Smooth muscle cell (in vitro differentiated cells): ENCODE measurements at regions not wholly inside any gene's neighbourhood (a gene's known extent, or its start where the extent isn't known, plus 50 kb on each side); places are given as distances from the start of the nearest gene placed in this dataset.

ENCODE experiments used
- DNase-seq: peaks from one replicate; lab custom pipeline; 2025; ENCODE audit not compliant: unreplicated experiment; lab: John Stamatoyannopoulos, UW
- H2AFZ ChIP-seq: fragments of 200-600 bp; sonication (generic); 2 replicates; pipeline ENCODE4 v1.6.0; 2016; ENCODE audit warnings: antibody characterized with exemption, low read depth, mild to moderate bottlenecking
- H3F3A ChIP-seq: fragments of 200-600 bp; sonication (generic); 2 replicates; pipeline ENCODE4 v1.6.0; 2017; ENCODE audit warnings: antibody characterized with exemption, low read depth
- H3K27ac ChIP-seq: fragments of 200-600 bp; sonication (generic); 2 replicates; pipeline ENCODE4 v1.5.1; 2016; ENCODE audit warnings: low read depth, mild to moderate bottlenecking
- H3K27me3 ChIP-seq: fragments of 200-600 bp; sonication (generic); 2 replicates; pipeline ENCODE4 v1.6.1; 2016; ENCODE audit warnings: low read depth, mild to moderate bottlenecking
- H3K36me3 ChIP-seq: fragments of 200-600 bp; sonication (generic); 2 replicates; pipeline ENCODE4 v1.5.1; 2016; ENCODE audit warnings: low read depth
- H3K4me1 ChIP-seq: fragments of 200-600 bp; sonication (generic); 2 replicates; pipeline ENCODE4 v1.5.1; 2016; ENCODE audit warnings: low read depth
- H3K4me2 ChIP-seq: fragments of 200-600 bp; sonication (generic); 2 replicates; pipeline ENCODE4 v1.6.0; 2016; ENCODE audit warnings: mild to moderate bottlenecking
- H3K4me3 ChIP-seq: fragments of 200-600 bp; sonication (generic); 2 replicates; pipeline ENCODE4 v1.5.1; 2016; ENCODE audit warnings: mild to moderate bottlenecking
- H3K79me2 ChIP-seq: fragments of 200-600 bp; sonication (generic); 2 replicates; pipeline ENCODE4 v1.6.0; 2016; ENCODE audit warnings: low read depth, mild to moderate bottlenecking
- H3K9ac ChIP-seq: fragments of 200-600 bp; sonication (generic); 2 replicates; pipeline ENCODE4 v1.6.0; 2016; ENCODE audit warnings: low read depth
- H3K9me3 ChIP-seq: fragments of 200-600 bp; sonication (generic); replicated peaks from 2 replicates; pipeline ENCODE4 v1.5.1; 2016; ENCODE audit warnings: low read depth
- H4K20me1 ChIP-seq: fragments of 200-600 bp; sonication (generic); 2 replicates; pipeline ENCODE4 v1.6.0; 2016; ENCODE audit warnings: low read depth
- CTCF ChIP-seq: fragments of 200-600 bp; sonication (generic); IDR thresholded peaks from 2 replicates; pipeline ENCODE4 v1.5.1; 2017; ENCODE audit warnings: borderline replicate concordance, mild to moderate bottlenecking, antibody characterized with exemption; ENCODE audit not compliant: insufficient read depth, poor library complexity, severe bottlenecking
- WGBS: methylation state at CpG from one replicate; pipeline ENCODE4 v1.1.7; 2016; ENCODE audit warnings: low lambda C conversion rate; 5-methylcytosine and 5-hydroxymethylcytosine counted together

- H3F3A ChIP-seq, result no peaks in the 10 kb centered on the region
- H3K4me3 ChIP-seq, result no peak overlapping the region
- H3K9ac ChIP-seq, result no peak overlapping the region
- no peak for TF ChIP-seq CTCF
- no peak overlapping the region for H3K4me2 ChIP-seq
- H3K4me1 ChIP-seq, result no peaks in the 10 kb centered on the region
- no peak overlapping the region for H3K27ac ChIP-seq
- no peaks in the 10 kb centered on the region for H3K79me2 ChIP-seq
- H3K27me3 ChIP-seq, result no peaks in the 10 kb centered on the region
- no peaks in the 10 kb centered on the region for H3K36me3 ChIP-seq
- WGBS, result 69% methylated on average over 5 of the region's 5 CpGs
- no peaks in the 10 kb centered on the region for H3K9me3 ChIP-seq
- DNase-seq, result no peak
- H2AFZ ChIP-seq, result no peak overlapping the region
- no peaks in the 10 kb centered on the region for H4K20me1 ChIP-seq
These were observed 285.1 kb downstream of the BMP7 start for GRCh38 chr20:56981301-56981700.

- Histone ChIP-seq H3K4me2 (no peak overlapping the region), H3K27me3 (no peaks in the 10 kb centered on the region), H3K4me3 (no peak overlapping the region), H4K20me1 (no peaks in the 10 kb centered on the region), H3K79me2 (no peaks in the 10 kb centered on the region), H3F3A (peaks cover 5% of the 10 kb centered on the region), H3K9me3 (no peaks in the 10 kb centered on the region), H3K9ac (no peak overlapping the region), H2AFZ (no peak overlapping the region), H3K4me1 (peaks cover 5% of the 10 kb centered on the region), H3K36me3 (no peaks in the 10 kb centered on the region), H3K27ac (no peak overlapping the region)
- no peak for DNase-seq
- no peak for TF ChIP-seq CTCF
These were observed 282.6 kb downstream of the BMP7 start for GRCh38 chr20:56983813-56984212.

GRCh38 chr20:56985066-56985685, 281.3 kb downstream of the BMP7 start:
- Histone ChIP-seq H3K79me2 (no peaks in the 10 kb centered on the region), H3K9ac (no peak overlapping the region), H3F3A (peaks cover 5% of the 10 kb centered on the region), H3K4me3 (no peak overlapping the region), H3K27me3 (no peaks in the 10 kb centered on the region), H3K27ac (no peak overlapping the region), H2AFZ (no peak overlapping the region), H3K4me2 (no peak overlapping the region), H4K20me1 (no peaks in the 10 kb centered on the region), H3K36me3 (no peaks in the 10 kb centered on the region), H3K4me1 (peaks cover 5% of the 10 kb centered on the region), H3K9me3 (no peaks in the 10 kb centered on the region)
- DNase-seq, result no peak
- 52% methylated on average over 2 of the region's 2 CpGs for WGBS
- no peak for TF ChIP-seq CTCF

- Histone ChIP-seq H3K36me3 (no peaks in the 10 kb centered on the region), H4K20me1 (no peaks in the 10 kb centered on the region), H3K4me3 (no peak overlapping the region), H3K9me3 (no peaks in the 10 kb centered on the region), H3K79me2 (no peaks in the 10 kb centered on the region), H3K4me2 (no peak overlapping the region), H3K27me3 (no peaks in the 10 kb centered on the region), H3F3A (peaks cover 5% of the 10 kb centered on the region), H3K27ac (no peak overlapping the region), H3K4me1 (peaks cover 5% of the 10 kb centered on the region), H3K9ac (no peak overlapping the region), H2AFZ (no peak overlapping the region)
- TF ChIP-seq CTCF, result no peak
- no peak for DNase-seq
- 100% methylated on average over 1 of the region's 1 CpG for WGBS
These were observed 280.0 kb downstream of the BMP7 start for GRCh38 chr20:56986476-56986875.
